A673 (cell line): ENCODE measurements at regions not wholly inside any gene's neighbourhood (a gene's known extent, or its start where the extent isn't known, plus 50 kb on each side); places are given as distances from the start of the nearest gene placed in this dataset.

Experiments
- BruUV-seq: library from RNA; stranded (reverse); fragments of 400-500 nt; replicated peaks from 2 replicates; lab custom pipeline; 2021; lab: Mats Ljungman, UMichigan
- CTCF ChIA-PET: fragments of 300-600 bp; sonication (Branson Sonifier 250); formaldehyde crosslinking; loops from one replicate; lab custom pipeline; 2022; ENCODE audit warnings: antibody characterized with exemption; lab: Charles Lee
- POLR2A ChIA-PET: fragments of 300-600 bp; sonication (Branson Sonifier 250); formaldehyde crosslinking; loops from one replicate; lab custom pipeline; 2022; ENCODE audit warnings: antibody characterized with exemption; ENCODE audit not compliant: low non-redundant PET; lab: Charles Lee
- DNase-seq: peaks from one replicate; pipeline ENCODE4 v3.0.0-alpha.2; 2015; ENCODE audit warnings: low spot score
- H3K27ac ChIP-seq: fragments of 200-600 bp; sonication (generic); 2 replicates; pipeline ENCODE4 v1.5.1; 2016; ENCODE audit warnings: mixed run types, low read depth, mild to moderate bottlenecking, mixed read lengths, antibody characterized with exemption, low read length; ENCODE audit not compliant: poor library complexity, severe bottlenecking
- H3K27me3 ChIP-seq: fragments of 200-600 bp; sonication (generic); replicated peaks from 2 replicates; pipeline ENCODE4 v1.6.1; 2017; ENCODE audit warnings: mixed run types, low read depth, mild to moderate bottlenecking, mixed read lengths, antibody characterized with exemption, low read length; ENCODE audit not compliant: insufficient read depth, poor library complexity
- H3K36me3 ChIP-seq: fragments of 200-600 bp; sonication (generic); 2 replicates; pipeline ENCODE4 v1.6.1; 2016; ENCODE audit warnings: mixed run types, mild to moderate bottlenecking, mixed read lengths, antibody characterized with exemption, low read length; ENCODE audit not compliant: insufficient read depth, poor library complexity, severe bottlenecking
- H3K4me1 ChIP-seq: fragments of 200-600 bp; sonication (generic); 2 replicates; pipeline ENCODE4 v1.6.1; 2017; ENCODE audit warnings: mixed run types, mild to moderate bottlenecking, mixed read lengths, antibody characterized with exemption, low read length; ENCODE audit not compliant: insufficient read depth, poor library complexity, severe bottlenecking
- H3K4me3 ChIP-seq: fragments of 200-600 bp; sonication (generic); 2 replicates; pipeline ENCODE4 v1.5.1; 2016; ENCODE audit warnings: low read depth, mixed run types, mild to moderate bottlenecking, mixed read lengths, low read length; ENCODE audit not compliant: poor library complexity, severe bottlenecking
- H3K9me3 ChIP-seq: fragments of 200-600 bp; sonication (generic); 2 replicates; pipeline ENCODE4 v1.6.1; 2016; ENCODE audit warnings: mixed run types, low read depth, mild to moderate bottlenecking, mixed read lengths, antibody characterized with exemption, low read length; ENCODE audit not compliant: poor library complexity, severe bottlenecking
- CTCF ChIP-seq: fragments of 300-800, 200-600 bp; sonication (generic); conservative IDR thresholded peaks from 2 replicates; pipeline ENCODE4 v1.5.1; 2017; ENCODE audit warnings: low read depth, mild to moderate bottlenecking, antibody characterized with exemption, low read length, moderate library complexity, mixed read lengths
- EZH2 ChIP-seq: fragments of 200-600 bp; sonication (generic); IDR thresholded peaks from 2 replicates; pipeline ENCODE4 v1.6.1; 2017; ENCODE audit warnings: borderline replicate concordance, low read depth, mild to moderate bottlenecking, mixed read lengths, antibody characterized with exemption, low read length; ENCODE audit not compliant: poor library complexity, severe bottlenecking
- intact Hi-C: fragments of 100-400 bp; cut with micrococcal nuclease; formaldehyde crosslinking; loops from one replicate; pipeline ENCODE4 v1.10.0; 2022; ENCODE audit not compliant: unreplicated experiment

DNA sequence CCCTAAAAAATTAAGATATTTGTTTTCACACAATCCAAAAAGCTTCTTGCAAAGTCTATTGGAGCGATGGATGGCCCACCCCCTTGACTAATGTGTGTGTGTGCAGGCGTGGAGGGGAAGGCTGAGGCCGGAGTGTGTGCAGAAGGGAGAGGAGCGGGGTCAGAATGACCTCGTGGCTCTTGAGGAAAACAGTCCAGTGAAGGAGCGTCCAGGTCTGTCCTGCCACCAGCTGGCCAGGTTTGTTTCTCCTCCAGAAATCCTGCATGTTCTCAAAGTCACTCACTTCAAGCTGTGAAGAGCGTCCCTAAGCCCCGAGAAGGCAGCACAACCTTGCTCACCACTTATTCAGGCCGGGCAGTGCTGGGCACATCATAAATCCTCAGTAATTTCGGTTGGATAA lies 69.5 kb upstream of the SSX2IP start:
- ChIA-PET CTCF (interaction anchor here (0.7 kb wide), 2 partner anchors 10 to 12 kb away, joined by 3 read pairs; no protein-coding TSS in a partner anchor), POLR2A (interaction anchor here (0.6 kb wide), 1 partner anchor 36 kb away, joined by 3 read pairs; no protein-coding TSS in a partner anchor)
- DNase-seq, result no peak
- no peaks in the 10 kb centered on the region for H3K9me3 ChIP-seq
- intact Hi-C loops, result loop anchor here (10.0 kb wide), 2 partner anchors 825 to 855 kb away; no protein-coding TSS in a partner anchor
- TF ChIP-seq CTCF, result no peak
- TF ChIP-seq EZH2, result no peak
- no peaks in the 10 kb centered on the region for H3K36me3 ChIP-seq
- no TSS peak for BruUV-seq
- no peak overlapping the region for H3K4me3 ChIP-seq
- no peak overlapping the region for H3K27ac ChIP-seq
- H3K27me3 ChIP-seq, result no peaks in the 10 kb centered on the region
- H3K4me1 ChIP-seq, result no peaks in the 10 kb centered on the region

DNA sequence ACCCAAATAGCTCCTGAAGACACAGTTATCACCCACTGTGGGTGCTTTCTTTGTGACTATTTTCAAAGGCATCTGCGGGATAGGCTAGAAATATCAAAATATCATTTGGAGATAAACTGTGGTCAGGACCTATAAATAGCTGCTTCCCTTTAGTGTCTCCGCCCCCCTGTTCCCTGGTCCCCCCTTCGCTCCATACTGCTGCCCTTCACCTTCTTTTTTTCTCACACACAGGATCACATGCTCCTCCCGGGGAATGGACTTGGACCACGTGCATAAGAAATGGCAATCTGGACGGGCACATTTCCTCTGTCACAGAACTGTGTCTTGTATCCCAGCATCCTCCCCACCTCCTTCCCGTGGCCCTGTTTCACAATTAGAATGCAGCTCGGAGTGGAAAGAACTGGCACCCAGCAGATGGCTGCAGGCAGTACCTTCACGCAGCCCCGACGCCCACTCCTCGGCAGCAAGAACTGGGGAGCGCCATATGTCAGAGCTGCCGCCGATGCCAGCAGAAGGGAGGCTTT lies 68.8 kb upstream of the SSX2IP start:
- Histone ChIP-seq H3K36me3 (no peaks in the 10 kb centered on the region), H3K4me1 (no peaks in the 10 kb centered on the region), H3K27ac (no peak overlapping the region), H3K4me3 (no peak overlapping the region), H3K27me3 (no peaks in the 10 kb centered on the region), H3K9me3 (no peaks in the 10 kb centered on the region)
- BruUV-seq, result no TSS peak
- ChIA-PET POLR2A (no interaction called here), CTCF (interaction anchor here (0.7 kb wide), 1 partner anchor 13 kb away, joined by 3 read pairs; no protein-coding TSS in a partner anchor)
- no peak for TF ChIP-seq EZH2
- no peak for TF ChIP-seq CTCF
- intact Hi-C loops, result loop anchor here (10.0 kb wide), 2 partner anchors 824 to 854 kb away; no protein-coding TSS in a partner anchor
- DNase-seq, result peak; percentile 11

DNA sequence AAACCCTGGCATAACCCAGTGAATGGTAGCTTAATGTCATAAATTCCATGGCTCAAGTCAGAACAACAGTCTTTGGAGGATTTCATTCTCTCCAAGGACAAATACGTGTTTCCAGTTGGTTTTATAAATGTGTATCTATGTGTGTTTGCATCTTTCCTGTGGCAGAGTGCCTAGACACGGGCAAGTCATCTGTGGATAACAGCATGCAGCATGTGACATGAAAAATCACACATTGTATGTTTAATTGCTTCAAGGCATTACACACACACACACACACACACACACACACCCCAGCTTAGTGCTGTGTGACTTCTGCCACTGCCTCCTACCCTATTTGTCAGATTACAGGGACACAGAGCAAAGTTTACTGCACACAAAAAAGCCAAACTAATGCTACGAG lies 68.2 kb upstream of the SSX2IP start:
- no peak overlapping the region for H3K4me3 ChIP-seq
- no peak for DNase-seq
- CTCF ChIA-PET, result no interaction called here
- intact Hi-C loops, result loop anchor here (10.0 kb wide), 2 partner anchors 824 to 854 kb away; no protein-coding TSS in a partner anchor
- H3K9me3 ChIP-seq, result no peaks in the 10 kb centered on the region
- TF ChIP-seq EZH2 (no peak), CTCF (no peak)
- POLR2A ChIA-PET, result no interaction called here
- no peaks in the 10 kb centered on the region for H3K36me3 ChIP-seq
- no peak overlapping the region for H3K27ac ChIP-seq
- H3K27me3 ChIP-seq, result no peaks in the 10 kb centered on the region
- H3K4me1 ChIP-seq, result peaks cover 4% of the 10 kb centered on the region
- BruUV-seq, result no TSS peak
